Stomach smooth muscle (tissue), 2 donors: ENCODE measurements at regions not wholly inside any gene's neighbourhood (a gene's known extent, or its start where the extent isn't known, plus 50 kb on each side); places are given as distances from the start of the nearest gene placed in this dataset.

Experiments
- H3K27ac ChIP-seq: one replicate; pipeline ENCODE4 v1.7.0; 2013; ENCODE audit warnings: mild to moderate bottlenecking, low read length, inconsistent platforms
- H3K27me3 ChIP-seq, 2 donors: one replicate each; pipeline ENCODE4 v1.7.0; 2013; ENCODE audit warnings: low read length in 2 of 2; ENCODE audit not compliant: insufficient read depth in 2 of 2, control insufficient read depth in 1 of 2
- H3K36me3 ChIP-seq, 2 donors: one replicate each; pipeline ENCODE4 v1.7.0; 2013; ENCODE audit warnings: low read length in 2 of 2; ENCODE audit not compliant: control insufficient read depth in 2 of 2, insufficient read depth in 2 of 2
- H3K4me1 ChIP-seq: one replicate; pipeline ENCODE4 v1.7.0; 2013; ENCODE audit warnings: low read length; ENCODE audit not compliant: control insufficient read depth, insufficient read depth
- H3K4me3 ChIP-seq, 2 donors: one replicate each; pipeline ENCODE4 v1.7.0; 2013; ENCODE audit warnings: low read length in 2 of 2
- H3K9ac ChIP-seq, 2 donors: one replicate each; pipeline ENCODE4 v1.7.0; 2013; ENCODE audit warnings: low read length in 2 of 2, mild to moderate bottlenecking in 1 of 2
- H3K9me3 ChIP-seq, 2 donors: one replicate each; pipeline ENCODE4 v1.7.0; 2013; ENCODE audit warnings: low read length in 2 of 2; ENCODE audit not compliant: control insufficient read depth in 2 of 2
- donor health status: healthy.
- donor health status: Pancreatic carcinoma.

DNA sequence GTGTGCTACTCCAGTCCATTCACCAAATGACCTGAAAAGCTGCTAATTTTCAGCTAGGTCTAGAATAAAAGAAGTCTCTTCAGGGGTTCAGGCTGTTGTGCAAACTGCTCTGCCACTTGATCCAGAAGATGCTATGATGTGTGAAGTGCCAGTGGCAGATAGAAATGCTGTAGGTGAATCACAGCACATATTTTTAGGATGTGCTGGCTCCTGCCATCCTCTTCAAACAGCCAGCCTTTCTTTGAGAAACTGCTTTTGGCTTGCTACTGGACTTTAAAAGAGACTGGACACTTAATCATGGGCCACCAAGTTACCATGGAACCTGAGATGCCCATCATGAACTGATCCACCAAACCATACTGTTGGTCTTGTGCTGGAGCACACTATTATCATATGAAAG, 322.1 kb downstream of the EN1 start:
- Histone ChIP-seq H3K9me3 (peaks cover 9 to 10% of the 10 kb centered on the region in 2 donors), H3K4me3 (no peak overlapping the region), H3K4me1 (no peaks in the 10 kb centered on the region), H3K9ac (no peak overlapping the region), H3K27ac (no peak overlapping the region), H3K27me3 (peaks cover 0 to 7% of the 10 kb centered on the region in 2 donors), H3K36me3 (no peaks in the 10 kb centered on the region)

GRCh38 chr2:118524911-118525310, 322.5 kb downstream of the EN1 start:
- Histone ChIP-seq H3K4me3 (no peak overlapping the region), H3K27me3 (peaks cover 0 to 7% of the 10 kb centered on the region in 2 donors), H3K27ac (no peak overlapping the region), H3K36me3 (no peaks in the 10 kb centered on the region), H3K4me1 (no peaks in the 10 kb centered on the region), H3K9me3 (peaks cover 9 to 14% of the 10 kb centered on the region in 2 donors), H3K9ac (no peak overlapping the region)

DNA sequence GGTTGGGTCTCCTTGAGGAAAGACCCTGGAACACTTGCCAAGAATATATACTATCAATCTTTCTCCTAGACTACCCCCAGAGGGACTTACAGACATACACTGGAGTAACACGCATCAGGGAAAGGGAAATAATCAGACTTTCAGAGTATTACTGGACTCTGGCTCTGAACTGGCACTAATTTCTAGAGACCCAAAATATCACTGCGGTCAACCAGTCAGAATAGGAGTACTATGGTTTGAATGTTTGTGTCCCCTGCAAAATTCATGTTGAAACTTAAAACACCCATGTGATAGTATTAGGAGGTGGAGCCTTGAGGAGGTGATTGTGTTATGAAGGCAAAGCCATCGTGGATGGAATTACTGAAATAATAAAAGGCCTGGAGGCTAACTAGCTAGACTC, 323.7 kb downstream of the EN1 start:
- no peak overlapping the region for H3K4me3 ChIP-seq
- no peaks in the 10 kb centered on the region for H3K4me1 ChIP-seq
- peaks cover 0 to 7% of the 10 kb centered on the region in 2 donors for H3K27me3 ChIP-seq

DNA sequence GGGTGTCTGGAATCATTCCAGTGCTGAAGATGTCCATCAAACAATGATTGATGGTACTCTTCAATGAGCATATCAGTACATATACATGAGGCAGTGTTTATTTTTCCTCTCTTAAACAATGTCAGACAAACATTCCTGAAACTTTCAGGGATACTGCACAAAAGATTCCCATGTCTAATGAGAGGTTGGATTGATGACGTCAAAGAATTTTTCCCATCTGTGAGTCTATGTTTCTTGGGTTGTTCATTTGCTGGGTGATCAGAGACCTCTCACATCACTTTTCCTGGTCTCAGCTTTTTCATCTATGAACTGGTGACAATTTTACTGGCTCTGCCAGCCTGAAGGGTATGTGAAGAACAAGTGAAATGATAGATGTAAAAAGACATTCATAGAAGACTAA, 325.5 kb downstream of the EN1 start:
- Histone ChIP-seq H3K4me1 (no peaks in the 10 kb centered on the region), H3K27ac (no peak overlapping the region), H3K27me3 (no peaks in the 10 kb centered on the region), H3K9ac (no peak overlapping the region), H3K4me3 (no peak overlapping the region), H3K9me3 (peaks cover 4 to 14% of the 10 kb centered on the region in 2 donors), H3K36me3 (no peaks in the 10 kb centered on the region)

More for the DNA sequence above, 323.7 kb downstream of the EN1 start:
- H3K27ac ChIP-seq = no peak overlapping the region
- H3K9ac ChIP-seq = no peak overlapping the region
- no peaks in the 10 kb centered on the region for H3K36me3 ChIP-seq
- H3K9me3 ChIP-seq = peaks cover 9 to 14% of the 10 kb centered on the region in 2 donors

DNA sequence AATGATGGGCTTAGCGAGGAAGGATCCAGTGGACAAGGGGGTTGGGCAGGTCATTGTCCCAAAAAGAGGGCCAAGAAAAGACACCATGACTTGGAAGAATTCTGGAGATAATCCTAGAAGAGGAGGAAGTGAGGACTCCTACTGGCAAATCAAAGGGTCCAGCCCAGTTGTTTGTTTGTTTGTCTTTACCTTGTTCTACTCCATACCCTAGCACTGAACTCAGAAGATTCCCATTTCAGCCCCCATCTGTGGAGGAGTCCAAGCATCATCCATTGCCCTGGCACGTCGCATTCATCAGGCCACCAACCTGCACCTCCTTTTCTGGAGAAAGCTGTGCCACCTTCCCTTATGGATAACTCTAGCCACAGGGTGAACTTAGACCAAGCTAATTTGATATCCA, 326.2 kb downstream of the EN1 start:
- Histone ChIP-seq H3K4me3 (no peak overlapping the region), H3K9ac (no peak overlapping the region), H3K27me3 (no peaks in the 10 kb centered on the region), H3K27ac (no peak overlapping the region), H3K4me1 (no peaks in the 10 kb centered on the region), H3K9me3 (peaks cover 2 to 14% of the 10 kb centered on the region in 2 donors), H3K36me3 (no peaks in the 10 kb centered on the region)

GRCh38 chr2:118520246-118520645, 327.2 kb downstream of the EN1 start:
- Histone ChIP-seq H3K9ac (no peak overlapping the region), H3K4me3 (no peak overlapping the region), H3K36me3 (no peaks in the 10 kb centered on the region), H3K27me3 (no peaks in the 10 kb centered on the region), H3K9me3 (peaks cover 0 to 14% of the 10 kb centered on the region in 2 donors), H3K27ac (no peak overlapping the region), H3K4me1 (no peaks in the 10 kb centered on the region)

GRCh38 chr2:118519511-118519910, 327.9 kb downstream of the EN1 start:
- no peaks in the 10 kb centered on the region for H3K36me3 ChIP-seq

DNA sequence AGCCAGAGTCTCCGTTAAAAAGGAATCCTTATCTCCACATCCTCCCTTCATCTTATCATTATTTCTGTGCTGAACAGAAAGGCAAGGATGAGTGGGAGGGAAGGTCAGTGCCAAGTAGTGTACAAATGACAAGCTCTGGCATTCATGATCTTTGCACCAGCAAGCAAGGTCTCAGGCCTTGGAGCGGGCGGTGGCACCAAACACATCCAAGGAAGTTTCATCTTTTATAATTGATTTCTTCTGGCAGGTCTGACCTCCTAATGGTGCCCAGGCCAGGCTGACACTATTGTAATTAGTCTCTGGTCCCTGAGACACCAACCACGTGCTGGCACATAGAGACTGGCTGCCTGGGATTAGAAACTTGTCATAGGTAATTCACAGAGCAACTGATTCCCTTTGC, 336.6 kb downstream of the EN1 start:
- Histone ChIP-seq H3K9me3 (peaks cover 0 to 4% of the 10 kb centered on the region in 2 donors), H3K36me3 (no peaks in the 10 kb centered on the region), H3K27me3 (no peaks in the 10 kb centered on the region), H3K9ac (no peak overlapping the region), H3K4me1 (no peaks in the 10 kb centered on the region), H3K4me3 (no peak overlapping the region), H3K27ac (no peak overlapping the region)

More at GRCh38 chr2:118519511-118519910, 327.9 kb downstream of the EN1 start:
- Histone ChIP-seq H3K4me3 (no peak overlapping the region), H3K9me3 (peaks cover 0 to 15% of the 10 kb centered on the region in 2 donors), H3K27me3 (no peaks in the 10 kb centered on the region), H3K9ac (no peak overlapping the region), H3K27ac (no peak overlapping the region), H3K4me1 (no peaks in the 10 kb centered on the region)

DNA sequence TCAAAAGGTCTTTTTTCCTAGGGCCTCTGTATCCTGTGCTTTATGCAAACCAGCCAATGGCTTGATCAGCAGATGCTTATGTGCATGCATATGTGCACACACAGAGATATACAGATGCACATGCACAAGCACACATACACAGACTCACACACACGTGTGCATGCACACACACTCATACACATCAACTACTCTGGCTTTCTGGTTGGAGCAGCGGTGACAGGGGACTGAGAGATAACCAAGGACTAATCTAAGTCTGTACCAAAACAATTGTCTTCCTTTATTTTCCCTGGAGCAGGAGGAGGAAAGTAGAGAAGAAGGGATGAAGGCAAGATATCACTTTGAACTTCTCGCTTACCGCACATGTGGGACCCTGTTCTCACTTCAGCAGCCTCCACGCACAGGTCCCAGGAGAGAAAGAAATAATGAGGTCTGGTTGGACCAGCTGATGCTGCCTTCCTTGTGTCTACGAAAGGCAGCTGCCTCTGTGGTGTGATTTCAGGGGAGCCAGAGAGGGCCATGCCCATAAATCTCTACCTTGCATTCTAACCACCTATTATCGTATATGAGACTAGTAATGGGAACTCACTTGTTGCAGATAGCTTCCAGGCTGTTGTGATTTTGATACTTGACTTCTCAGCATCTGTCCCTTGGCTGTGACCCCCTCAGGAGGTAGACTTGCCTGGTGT, 338.0 kb downstream of the EN1 start:
- H3K9me3 ChIP-seq = peaks cover 0 to 3% of the 10 kb centered on the region in 2 donors
- no peaks in the 10 kb centered on the region for H3K36me3 ChIP-seq
- no peak overlapping the region for H3K9ac ChIP-seq
- no peak overlapping the region for H3K27ac ChIP-seq
- no peaks in the 10 kb centered on the region for H3K4me1 ChIP-seq
- H3K4me3 ChIP-seq = no peak overlapping the region
- no peaks in the 10 kb centered on the region for H3K27me3 ChIP-seq

DNA sequence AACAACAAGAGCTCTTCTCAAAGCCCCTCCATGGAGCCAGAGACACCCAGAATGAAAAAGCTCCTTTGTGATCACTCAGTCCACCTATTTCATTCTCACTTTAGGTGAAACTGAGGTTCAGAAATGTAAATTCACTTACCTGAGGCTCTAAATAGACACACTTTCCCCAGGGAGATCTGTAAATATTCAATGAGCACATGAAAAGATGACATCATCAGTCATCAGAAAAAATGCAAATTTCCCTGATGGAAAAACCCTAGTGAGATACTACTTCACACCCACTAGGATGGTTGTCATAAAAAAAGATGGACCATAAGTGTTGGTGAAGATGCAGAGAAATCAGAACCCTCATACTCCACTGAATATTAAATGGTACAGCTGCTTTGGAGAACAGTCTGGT, 339.2 kb downstream of the EN1 start:
- Histone ChIP-seq H3K9ac (no peak overlapping the region), H3K4me1 (no peaks in the 10 kb centered on the region), H3K4me3 (no peak overlapping the region), H3K9me3 (no peaks in the 10 kb centered on the region), H3K27ac (no peak overlapping the region), H3K36me3 (no peaks in the 10 kb centered on the region), H3K27me3 (no peaks in the 10 kb centered on the region)

- Histone ChIP-seq H3K4me1 (no peaks in the 10 kb centered on the region), H3K27ac (no peak overlapping the region), H3K27me3 (peaks cover 0 to 5% of the 10 kb centered on the region in 2 donors), H3K36me3 (no peaks in the 10 kb centered on the region), H3K9ac (no peak overlapping the region), H3K9me3 (no peaks in the 10 kb centered on the region), H3K4me3 (no peak overlapping the region)
Observed at GRCh38 chr2:118505436-118505835, 342.0 kb downstream of the EN1 start.
